HG03457 (cell line): ENCODE measurements at regions not wholly inside any gene's neighbourhood (a gene's known extent, or its start where the extent isn't known, plus 50 kb on each side); places are given as distances from the start of the nearest gene placed in this dataset.
"Not testable (repeated sequence)": the region's sequence is repeated elsewhere in the genome, so short reads cannot be mapped to it uniquely, and the experiment has no call there.

Source experiments
- ATAC-seq: cut with Tn5 transposase; IDR thresholded peaks from one replicate; pipeline ENCODE4 v1.9.1; 2021; ENCODE audit warnings: moderate number of reproducible peaks; ENCODE audit not compliant: unreplicated experiment

DNA sequence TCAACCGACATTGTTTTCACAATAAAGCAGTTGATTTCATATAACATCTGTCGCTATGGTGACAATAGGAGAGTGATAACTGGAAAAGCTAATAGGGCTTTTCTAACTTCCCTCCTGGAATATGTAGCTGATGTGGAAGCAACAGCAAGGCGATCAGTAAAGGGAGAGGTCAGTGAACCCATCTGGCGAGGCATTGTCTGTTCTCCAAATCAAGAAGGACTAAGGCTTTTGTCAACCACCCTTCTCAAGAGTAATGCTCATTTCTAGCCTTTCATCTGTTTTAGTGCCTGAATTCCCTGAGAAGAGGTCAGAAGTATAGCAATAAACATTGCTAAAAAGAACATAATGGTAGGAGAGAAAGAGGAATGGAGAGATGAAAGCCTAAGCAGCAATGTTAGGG, 201.3 kb downstream of the AKAP7 start:
- ATAC-seq, result no peak

DNA sequence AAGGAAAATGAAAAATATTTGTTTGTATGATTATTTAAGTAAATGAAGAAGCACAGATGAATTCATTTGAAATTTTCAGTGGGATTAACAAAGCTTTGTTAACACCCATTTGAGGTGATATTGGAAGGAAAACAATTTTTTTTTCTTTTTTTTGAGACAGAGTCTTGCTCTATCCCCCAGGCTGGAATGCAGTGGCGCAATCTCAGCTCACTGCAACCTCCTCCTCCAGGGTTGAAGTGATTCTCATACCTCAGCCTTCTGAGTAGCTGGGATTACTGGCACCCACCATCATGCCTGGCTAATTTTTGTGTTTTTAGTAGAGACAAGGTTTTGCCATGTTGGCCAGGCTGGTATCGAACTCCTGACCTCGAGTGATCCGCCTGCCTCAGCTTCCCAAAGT, 211.6 kb downstream of the AKAP7 start:
- not testable (repeated sequence) for ATAC-seq

- no peak for ATAC-seq
Observed at GRCh38 chr6:131348572-131348971, 213.3 kb downstream of the AKAP7 start.

GRCh38 chr6:131349199-131349598, 213.9 kb downstream of the AKAP7 start:
- no peak for ATAC-seq

- ATAC-seq, result no peak
Observed at GRCh38 chr6:131353106-131353505, 217.8 kb downstream of the AKAP7 start.

- no peak for ATAC-seq
Observed at GRCh38 chr6:131353876-131354275, 218.6 kb downstream of the AKAP7 start.

DNA sequence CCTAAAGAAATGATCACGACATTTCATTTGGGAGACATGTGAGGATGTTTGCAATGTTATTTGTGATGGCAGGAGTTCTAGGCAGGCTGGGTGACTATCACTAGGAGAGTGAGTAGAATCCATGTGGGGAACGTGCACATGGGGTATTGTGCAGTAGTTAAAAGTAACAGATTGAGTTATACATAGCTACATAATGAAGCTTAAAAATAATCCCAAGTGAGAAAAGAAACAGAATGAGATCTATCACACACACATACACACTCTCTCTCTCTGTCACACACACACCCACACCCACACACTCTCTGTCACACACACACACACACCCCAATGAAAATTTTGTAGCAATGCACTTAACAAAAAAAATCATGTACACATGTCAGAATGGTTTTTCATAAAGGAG, 218.7 kb upstream of the ARG1 start:
- ATAC-seq, result no peak

GRCh38 chr6:131356161-131356560, 216.9 kb upstream of the ARG1 start:
- no peak for ATAC-seq

DNA sequence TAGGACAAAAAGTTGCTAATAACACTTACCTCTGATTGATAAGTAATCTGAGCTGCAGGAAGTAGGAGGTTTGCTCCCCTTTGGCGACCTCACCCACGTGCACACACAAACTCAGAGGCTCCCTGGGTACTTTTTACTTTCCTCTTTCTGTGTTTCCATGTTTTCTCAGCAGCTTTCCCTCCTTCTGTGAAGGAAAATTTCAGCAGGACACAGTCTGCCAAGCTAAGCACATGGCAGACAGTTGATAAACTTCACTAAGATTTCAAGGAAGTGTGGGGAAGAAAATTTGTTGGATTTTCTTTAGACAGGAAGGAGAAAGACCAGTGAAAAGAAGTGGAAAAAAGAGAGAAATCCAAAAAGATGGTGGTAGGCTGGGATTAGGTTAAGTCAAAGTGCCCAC, 215.5 kb upstream of the ARG1 start:
- ATAC-seq, result no peak

DNA sequence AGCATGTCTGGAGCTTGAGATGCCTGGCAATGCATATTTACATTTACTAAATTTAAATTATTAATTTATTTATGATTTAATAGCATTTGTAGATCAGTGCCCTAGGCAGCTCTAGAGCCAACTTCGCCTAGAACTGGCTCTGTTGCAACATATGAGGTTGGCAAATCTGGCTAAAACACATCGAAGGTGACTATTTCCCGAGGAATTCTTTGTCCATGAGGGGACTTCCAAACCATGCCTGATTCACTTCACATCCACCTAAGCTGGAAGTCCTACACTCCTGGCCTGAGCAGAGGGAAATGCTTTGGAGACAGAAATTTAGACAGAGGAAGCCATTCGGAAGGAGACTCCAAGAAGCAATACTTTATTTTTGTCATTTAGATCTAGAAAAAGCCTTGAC, 211.0 kb upstream of the ARG1 start:
- no peak for ATAC-seq

GRCh38 chr6:131362696-131363095, 210.3 kb upstream of the ARG1 start:
- ATAC-seq, result no peak

DNA sequence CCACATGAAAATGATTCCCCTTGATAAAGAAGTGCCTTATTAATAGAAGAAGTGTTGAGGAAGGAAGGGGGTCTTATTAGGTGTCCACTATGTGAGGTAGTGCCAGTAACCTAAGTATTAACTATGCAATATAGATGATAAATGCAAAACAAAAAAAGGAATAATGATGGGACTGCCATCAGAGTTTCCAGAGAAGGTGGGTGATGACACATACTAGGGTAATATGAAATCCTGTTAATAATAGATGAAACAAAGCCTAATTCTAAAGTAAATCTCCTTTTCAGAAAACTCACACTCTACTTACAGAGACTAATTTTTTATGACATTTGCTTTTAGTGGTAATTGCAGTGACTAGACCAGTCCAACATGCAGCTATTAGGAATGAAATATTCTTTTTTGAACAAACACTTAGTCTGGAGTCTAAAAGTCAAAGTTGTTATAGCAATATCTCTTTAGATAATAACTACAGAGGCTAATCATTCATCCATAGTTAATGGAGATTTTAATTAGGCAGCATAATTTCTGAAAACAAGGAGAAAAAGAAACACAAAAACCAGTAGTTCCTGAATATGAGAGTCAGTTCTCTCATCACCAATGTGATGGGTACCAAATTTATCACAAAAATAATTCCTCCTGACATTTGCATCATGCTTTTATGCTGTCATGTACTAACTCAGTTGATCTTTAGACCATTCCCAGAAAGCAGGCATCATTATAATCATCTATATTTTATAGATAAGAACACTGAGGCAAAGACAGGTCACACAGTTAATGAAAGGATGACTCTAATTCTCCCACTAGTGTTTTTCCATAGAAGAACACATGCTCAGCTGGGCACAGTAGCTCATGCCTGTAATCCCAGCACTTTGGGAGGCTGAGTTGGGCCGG, 208.8 kb upstream of the ARG1 start:
- no peak for ATAC-seq

DNA sequence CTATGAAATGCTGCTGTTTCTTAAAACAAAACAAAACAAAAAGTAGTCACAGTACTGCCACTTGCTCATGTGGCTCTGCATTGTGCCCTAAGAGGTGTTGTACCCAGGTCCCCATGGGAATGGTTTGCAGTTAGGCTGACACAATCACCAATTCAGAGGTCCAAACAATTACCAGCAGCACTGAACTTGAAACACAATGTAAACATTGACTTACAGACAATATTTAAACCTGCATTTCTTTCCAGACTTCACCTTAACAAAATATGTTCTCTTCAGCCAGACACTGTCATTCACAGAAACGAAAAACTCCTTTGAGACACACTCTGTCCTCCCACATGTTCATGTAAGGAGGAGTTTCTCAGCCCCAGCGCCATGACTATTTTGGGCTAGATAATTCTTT, 206.8 kb upstream of the ARG1 start:
- ATAC-seq, result no peak

DNA sequence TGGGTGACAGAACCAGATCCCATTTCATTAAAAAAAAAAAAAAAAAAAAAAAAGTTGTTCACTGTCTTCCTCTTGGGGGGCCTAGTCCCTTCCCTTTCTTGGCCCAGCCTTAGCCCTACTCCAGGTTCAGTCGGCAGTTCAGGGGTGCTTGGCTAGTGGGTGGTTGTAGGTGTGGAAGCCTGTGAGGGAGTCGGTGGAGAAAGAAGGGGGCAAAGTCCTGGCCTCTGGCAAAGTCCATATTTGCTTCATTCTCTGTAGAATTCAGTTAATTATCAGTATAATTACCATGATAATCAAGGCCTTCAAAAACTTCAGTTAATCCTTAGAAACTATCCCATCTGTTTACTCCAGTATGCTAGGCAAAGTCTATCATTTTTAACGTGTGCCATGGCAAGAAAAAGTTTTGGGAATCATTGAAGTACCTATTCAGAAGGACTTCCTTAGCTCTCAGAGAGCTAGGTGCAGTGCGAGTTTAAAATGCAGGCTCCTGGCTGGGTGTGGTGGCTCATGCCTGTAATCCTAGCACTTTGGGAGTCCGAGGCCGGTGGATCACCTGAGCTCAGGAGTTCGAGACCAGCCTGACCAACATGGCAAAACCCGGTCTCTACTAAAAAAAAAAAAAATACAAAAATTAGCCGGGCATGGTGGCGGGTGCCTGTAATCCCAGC, 205.7 kb upstream of the ARG1 start:
- no peak for ATAC-seq

DNA sequence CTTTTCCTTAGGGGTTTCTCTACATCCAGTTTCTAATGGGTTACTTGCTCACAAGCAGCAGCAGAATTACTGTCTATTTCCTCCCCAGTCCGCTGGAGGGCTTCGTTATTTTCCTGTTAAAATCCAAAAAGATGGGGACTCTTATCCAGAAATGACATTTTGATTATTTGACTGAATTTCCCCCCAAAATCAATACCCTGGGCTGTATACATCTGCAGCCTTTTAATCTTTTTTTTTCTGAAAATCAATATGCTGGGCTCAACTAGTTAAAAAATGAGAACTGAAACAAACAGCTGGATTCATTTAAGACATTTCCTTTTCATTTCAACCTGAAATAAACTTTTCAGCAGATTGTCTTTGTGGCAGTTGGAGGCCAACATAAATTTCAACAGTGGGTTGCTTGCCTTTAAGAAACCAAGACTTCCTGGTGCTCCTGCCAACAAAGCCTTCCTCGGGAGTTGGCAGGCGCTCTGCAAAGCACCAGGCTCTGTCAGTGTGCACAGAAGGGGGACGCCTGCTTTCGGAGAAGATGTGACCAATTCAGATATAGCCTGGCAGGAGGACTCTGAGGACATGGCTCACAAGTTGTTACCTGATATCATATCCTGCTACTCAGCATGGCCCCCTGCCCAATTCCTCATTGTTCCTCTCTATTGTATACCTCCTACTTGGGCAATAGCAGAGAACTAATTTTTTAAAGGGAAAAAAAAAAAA, 204.7 kb upstream of the ARG1 start:
- no peak for ATAC-seq

DNA sequence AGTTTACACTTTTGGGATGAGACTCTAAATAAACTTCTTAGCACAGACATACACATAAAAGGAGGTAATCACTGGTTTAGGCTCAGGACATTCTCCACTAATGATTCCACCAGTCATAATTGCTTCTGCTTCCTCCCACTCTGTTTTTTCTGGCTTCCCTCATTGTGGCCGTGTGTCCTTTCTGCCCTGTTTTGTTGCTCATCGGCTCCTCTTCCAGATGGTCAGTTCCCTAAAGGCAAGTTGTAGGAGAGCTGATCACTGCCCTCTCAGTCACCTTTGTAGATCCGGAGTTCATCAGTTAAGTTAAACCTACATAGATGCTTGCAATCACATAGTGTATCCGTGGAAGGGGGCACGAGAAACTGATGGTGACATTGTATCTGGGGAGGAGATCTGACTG, 200.5 kb upstream of the ARG1 start:
- no peak for ATAC-seq

DNA sequence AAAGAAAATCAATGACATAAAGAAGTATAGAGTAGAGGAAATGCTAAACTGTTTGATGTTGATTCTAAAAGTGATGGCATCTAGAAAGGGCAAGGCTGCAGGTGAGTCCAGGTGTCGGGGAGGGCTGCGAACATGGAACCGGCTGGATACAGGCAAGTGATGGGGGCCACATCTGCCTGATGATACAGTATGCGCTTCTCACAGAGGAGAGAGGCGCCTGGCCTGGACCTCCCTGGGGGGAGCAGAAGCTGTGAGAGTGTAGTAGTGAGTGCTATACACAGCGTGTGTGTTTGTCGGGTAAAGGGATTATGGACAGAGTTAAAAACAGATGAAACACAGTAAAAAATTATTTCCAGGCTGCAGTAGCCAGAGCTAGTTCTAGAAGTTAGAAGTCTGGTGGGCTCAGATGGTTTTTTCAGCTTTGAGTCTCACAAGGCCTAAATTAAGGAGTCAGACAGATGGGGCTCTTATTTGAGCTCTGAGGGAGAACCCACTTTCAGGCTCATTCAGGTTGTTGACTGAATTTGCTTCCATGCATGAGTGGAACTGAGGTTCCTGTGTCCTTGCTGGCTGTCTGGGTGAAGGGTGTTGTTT, 195.8 kb upstream of the ARG1 start:
- ATAC-seq, result no peak

- ATAC-seq, result no peak
Observed at GRCh38 chr6:131378874-131379273, 194.2 kb upstream of the ARG1 start.

DNA sequence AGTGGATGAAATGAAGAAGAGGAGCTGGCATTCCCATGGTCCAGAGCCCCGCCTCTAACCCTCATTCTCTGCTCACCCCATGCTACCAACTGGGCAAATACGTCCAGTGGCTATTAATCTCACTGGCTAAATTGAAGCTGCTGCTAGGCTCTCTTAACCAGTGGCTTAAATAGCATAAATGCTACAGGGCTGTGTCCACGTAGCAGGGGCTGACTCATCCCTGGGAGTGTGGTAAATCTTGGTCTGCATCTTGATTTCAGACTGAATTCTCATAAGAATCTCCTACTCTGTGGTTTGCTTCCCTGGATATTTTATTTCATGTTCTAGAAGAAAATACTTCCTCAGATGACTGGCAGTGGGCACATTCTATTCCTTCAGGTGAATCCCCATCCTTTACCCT, 193.1 kb upstream of the ARG1 start:
- ATAC-seq, result no peak

GRCh38 chr6:131381052-131381708, 191.8 kb upstream of the ARG1 start:
- ATAC-seq, result no peak

DNA sequence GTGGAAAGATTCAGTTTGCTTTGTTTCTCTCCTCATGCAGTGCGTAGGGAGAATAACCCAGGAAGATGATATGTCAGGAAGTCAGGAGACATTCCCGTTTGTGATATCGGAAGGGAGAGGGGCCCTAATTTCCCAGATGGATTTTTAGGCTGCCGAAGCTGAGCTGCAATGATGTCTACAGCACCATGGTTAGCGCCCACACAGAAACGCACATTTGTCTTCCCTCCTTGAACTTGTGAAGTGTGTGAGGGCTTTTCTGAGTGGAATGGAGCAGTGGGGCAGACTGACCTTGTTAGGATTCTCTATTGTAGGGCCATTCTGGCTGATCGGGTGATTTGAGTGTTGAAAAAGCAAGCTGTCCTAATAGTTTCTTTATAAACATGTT, 191.3 kb upstream of the ARG1 start:
- ATAC-seq, result no peak
